Endodermal cell (in vitro differentiated cells): ENCODE measurements at regions not wholly inside any gene's neighbourhood (a gene's known extent, or its start where the extent isn't known, plus 50 kb on each side); places are given as distances from the start of the nearest gene placed in this dataset.

Experiments
- DNase-seq: peaks from one replicate; pipeline ENCODE4 v3.0.0-alpha.2; 2017
- H3K27ac ChIP-seq: 2 replicates; pipeline ENCODE4 v1.5.1; 2013; ENCODE audit warnings: mild to moderate bottlenecking, low read depth, low read length, moderate library complexity
- H3K27me3 ChIP-seq: 2 replicates; pipeline ENCODE4 v1.6.1; 2013; ENCODE audit warnings: mild to moderate bottlenecking, low read length, moderate library complexity; ENCODE audit not compliant: insufficient read depth, control insufficient read depth, poor library complexity, severe bottlenecking
- H3K36me3 ChIP-seq: 2 replicates; pipeline ENCODE4 v1.7.0; 2013; ENCODE audit warnings: mild to moderate bottlenecking, low read length, moderate library complexity; ENCODE audit not compliant: control insufficient read depth, insufficient read depth
- H3K4me1 ChIP-seq: one replicate; pipeline ENCODE4 v1.7.0; 2013; ENCODE audit warnings: low read length; ENCODE audit not compliant: control insufficient read depth, insufficient read depth
- H3K4me3 ChIP-seq: 2 replicates; pipeline ENCODE4 v1.5.1; 2013; ENCODE audit warnings: mild to moderate bottlenecking, low read length, moderate library complexity
- H3K9ac ChIP-seq: 2 replicates; pipeline ENCODE4 v1.6.1; 2013; ENCODE audit warnings: mild to moderate bottlenecking, low read length, moderate library complexity; ENCODE audit not compliant: poor library complexity, severe bottlenecking; ENCODE audit errors: extremely low read depth
- H3K9me3 ChIP-seq: 2 replicates; pipeline ENCODE4 v1.6.1; 2013; ENCODE audit warnings: mild to moderate bottlenecking, low read length, moderate library complexity; ENCODE audit not compliant: control insufficient read depth
- H3K27ac Mint-ChIP-seq: 2 replicates; pipeline ENCODE4 v1.8.0; 2020; ENCODE audit warnings: mixed read lengths
- H3K27me3 Mint-ChIP-seq: 2 replicates; pipeline ENCODE4 v1.8.0; 2021; ENCODE audit warnings: mild to moderate bottlenecking, mixed read lengths; ENCODE audit not compliant: insufficient read depth
- H3K36me3 Mint-ChIP-seq: 2 replicates; pipeline ENCODE4 v1.8.0; 2020; ENCODE audit warnings: low read depth, mixed read lengths
- H3K4me1 Mint-ChIP-seq: 2 replicates; pipeline ENCODE4 v1.8.0; 2020; ENCODE audit warnings: mixed read lengths
- H3K4me3 Mint-ChIP-seq: 2 replicates; pipeline ENCODE4 v1.8.0; 2020; ENCODE audit warnings: mild to moderate bottlenecking, moderate library complexity, mixed read lengths
- H3K9me3 Mint-ChIP-seq: 2 replicates; pipeline ENCODE4 v1.8.0; 2020; ENCODE audit warnings: mild to moderate bottlenecking, mixed read lengths
- WGBS, 2 experiments: methylation state at CpG; one replicate each; pipeline versions ENCODE4 v1.1.5 to v1.1.7; 2013; ENCODE audit warnings: missing lambda C conversion rate in 2 of 2, mixed read lengths in 1 of 2; ENCODE audit not compliant: insufficient coverage in 1 of 2, insufficient read length in 1 of 2; 5-methylcytosine and 5-hydroxymethylcytosine counted together
- TF ChIP-seq, protein P1 (sequence below): fragments of 200-600 bp; sonication (generic); conservative IDR thresholded peaks from 2 replicates; pipeline ENCODE4 v1.5.0; 2021; ENCODE audit warnings: antibody characterized with exemption, mild to moderate bottlenecking

DNA sequence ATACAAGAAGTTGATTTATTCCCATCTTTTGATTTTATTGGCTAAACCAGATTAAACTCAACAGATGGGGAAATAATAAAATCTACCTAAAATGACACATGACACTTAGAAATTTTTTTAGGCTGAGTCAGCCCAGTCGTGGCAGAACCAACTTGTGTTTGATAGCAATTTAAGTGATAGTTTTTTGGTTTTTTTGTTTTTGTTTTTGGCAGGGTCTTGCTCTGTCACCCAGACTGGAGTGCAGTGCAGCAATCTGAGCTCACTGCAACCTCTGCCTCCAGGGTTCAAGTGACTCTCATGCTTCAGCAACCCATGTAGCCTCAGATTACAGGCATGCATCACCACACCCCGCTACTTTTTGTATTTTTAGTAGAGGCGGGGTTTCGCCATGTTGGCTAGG is 370.3 kb upstream of the NOCT start:
- Mint-ChIP-seq H3K4me1 (peaks cover 8% of the 10 kb centered on the region), H3K27ac (no peak overlapping the region), H3K36me3 (no peaks in the 10 kb centered on the region), H3K27me3 (no peaks in the 10 kb centered on the region), H3K9me3 (no peaks in the 10 kb centered on the region), H3K4me3 (no peak overlapping the region)
- H3K4me1 ChIP-seq = no peaks in the 10 kb centered on the region
- 85 to 95% methylated on average over 3 to 4 of the region's 4 CpGs for WGBS, 2 experiments
- TF ChIP-seq, protein P1, sequence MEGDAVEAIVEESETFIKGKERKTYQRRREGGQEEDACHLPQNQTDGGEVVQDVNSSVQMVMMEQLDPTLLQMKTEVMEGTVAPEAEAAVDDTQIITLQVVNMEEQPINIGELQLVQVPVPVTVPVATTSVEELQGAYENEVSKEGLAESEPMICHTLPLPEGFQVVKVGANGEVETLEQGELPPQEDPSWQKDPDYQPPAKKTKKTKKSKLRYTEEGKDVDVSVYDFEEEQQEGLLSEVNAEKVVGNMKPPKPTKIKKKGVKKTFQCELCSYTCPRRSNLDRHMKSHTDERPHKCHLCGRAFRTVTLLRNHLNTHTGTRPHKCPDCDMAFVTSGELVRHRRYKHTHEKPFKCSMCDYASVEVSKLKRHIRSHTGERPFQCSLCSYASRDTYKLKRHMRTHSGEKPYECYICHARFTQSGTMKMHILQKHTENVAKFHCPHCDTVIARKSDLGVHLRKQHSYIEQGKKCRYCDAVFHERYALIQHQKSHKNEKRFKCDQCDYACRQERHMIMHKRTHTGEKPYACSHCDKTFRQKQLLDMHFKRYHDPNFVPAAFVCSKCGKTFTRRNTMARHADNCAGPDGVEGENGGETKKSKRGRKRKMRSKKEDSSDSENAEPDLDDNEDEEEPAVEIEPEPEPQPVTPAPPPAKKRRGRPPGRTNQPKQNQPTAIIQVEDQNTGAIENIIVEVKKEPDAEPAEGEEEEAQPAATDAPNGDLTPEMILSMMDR = no peak
- no peak overlapping the region for H3K9ac ChIP-seq
- no peak overlapping the region for H3K27ac ChIP-seq
- DNase-seq = no peak
- H3K9me3 ChIP-seq = no peaks in the 10 kb centered on the region
- no peaks in the 10 kb centered on the region for H3K36me3 ChIP-seq
- H3K4me3 ChIP-seq = no peak overlapping the region
- no peaks in the 10 kb centered on the region for H3K27me3 ChIP-seq

DNA sequence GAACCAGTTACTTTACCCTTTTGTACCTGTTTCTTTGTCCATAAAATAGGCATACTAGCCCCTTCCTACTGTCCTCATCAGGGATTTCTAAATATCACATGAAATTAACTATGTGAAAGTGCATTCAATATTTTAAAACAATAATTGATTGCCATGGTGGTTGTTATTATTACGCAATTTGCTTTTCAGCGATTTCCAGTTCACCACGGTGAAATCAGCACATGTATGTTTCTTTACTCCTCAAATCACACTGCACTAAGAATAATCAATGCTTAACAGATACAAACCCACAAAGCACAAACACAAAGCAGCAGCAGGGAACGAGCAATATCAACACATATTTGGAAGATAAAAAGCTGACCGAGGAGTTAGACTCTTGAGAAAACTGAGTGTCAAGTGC is 371.3 kb upstream of the NOCT start:
- DNase-seq = no peak
- peaks cover 8% of the 10 kb centered on the region for H3K4me1 Mint-ChIP-seq
- no peaks in the 10 kb centered on the region for H3K4me1 ChIP-seq
- H3K27me3 Mint-ChIP-seq = no peaks in the 10 kb centered on the region
- H3K27ac ChIP-seq = no peak overlapping the region
- no peaks in the 10 kb centered on the region for H3K9me3 Mint-ChIP-seq
- H3K36me3 Mint-ChIP-seq = no peaks in the 10 kb centered on the region
- no peak overlapping the region for H3K27ac Mint-ChIP-seq
- H3K27me3 ChIP-seq = no peaks in the 10 kb centered on the region
- 72 to 91% methylated on average over 2 to 5 of the region's 5 CpGs for WGBS, 2 experiments
- H3K9me3 ChIP-seq = no peaks in the 10 kb centered on the region
- no peak overlapping the region for H3K4me3 ChIP-seq
- H3K9ac ChIP-seq = no peak overlapping the region
- no peak overlapping the region for H3K4me3 Mint-ChIP-seq
- TF ChIP-seq, protein P1 = no peak
- no peaks in the 10 kb centered on the region for H3K36me3 ChIP-seq

DNA sequence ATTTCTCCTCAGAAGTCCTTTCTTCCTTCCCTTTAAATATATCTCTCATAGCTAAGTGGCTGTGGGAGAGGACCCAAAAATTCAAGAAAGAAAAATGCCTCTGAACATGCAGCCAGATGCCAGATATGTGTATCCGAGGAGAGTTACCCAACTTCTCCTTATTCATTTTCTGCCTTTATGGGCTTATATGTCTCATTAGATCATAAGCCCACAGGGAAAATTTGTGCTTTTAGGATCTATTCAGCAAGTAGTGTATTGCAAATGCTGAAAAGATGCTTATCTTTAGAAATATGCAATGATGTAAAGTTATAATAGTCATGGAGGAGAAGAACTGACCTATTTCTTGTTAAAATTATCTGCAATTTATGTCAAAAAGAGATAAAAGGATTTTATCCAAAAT is 371.8 kb upstream of the NOCT start:
- Mint-ChIP-seq H3K4me3 (no peak overlapping the region), H3K27ac (no peak overlapping the region), H3K4me1 (peaks cover 8% of the 10 kb centered on the region), H3K36me3 (no peaks in the 10 kb centered on the region), H3K27me3 (no peaks in the 10 kb centered on the region), H3K9me3 (no peaks in the 10 kb centered on the region)
- H3K27me3 ChIP-seq = no peaks in the 10 kb centered on the region
- H3K36me3 ChIP-seq = no peaks in the 10 kb centered on the region
- H3K4me1 ChIP-seq = no peaks in the 10 kb centered on the region
- H3K9ac ChIP-seq = no peak overlapping the region
- 89 to 100% methylated on average over 1 of the region's 1 CpG for WGBS, 2 experiments
- H3K9me3 ChIP-seq = no peaks in the 10 kb centered on the region
- TF ChIP-seq, protein P1 = no peak
- no peak overlapping the region for H3K4me3 ChIP-seq
- H3K27ac ChIP-seq = no peak overlapping the region
- DNase-seq = no peak
